NCI-H128 (cell line): ENCODE measurements at regions not wholly inside any gene's neighbourhood (a gene's known extent, or its start where the extent isn't known, plus 50 kb on each side); places are given as distances from the start of the nearest gene placed in this dataset.

Experiments
- DNase-seq: peaks from one replicate; lab custom pipeline; 2025; ENCODE audit not compliant: unreplicated experiment; lab: John Stamatoyannopoulos, UW

GRCh38 chr6:44606504-44606903, 219.0 kb downstream of the CDC5L start:
- no peak for DNase-seq

GRCh38 chr6:44606976-44607375, 219.5 kb downstream of the CDC5L start:
- no peak for DNase-seq

- no peak for DNase-seq
These were observed 220.7 kb downstream of the CDC5L start for GRCh38 chr6:44608175-44608574.

GRCh38 chr6:44609051-44609612, 221.6 kb downstream of the CDC5L start:
- no peak for DNase-seq

- no peak for DNase-seq
These were observed 226.9 kb downstream of the CDC5L start for GRCh38 chr6:44614396-44614795.

- DNase-seq, result no peak
These were observed 228.1 kb downstream of the CDC5L start for GRCh38 chr6:44615621-44616020.

GRCh38 chr6:44617416-44617815, 229.9 kb downstream of the CDC5L start:
- no peak for DNase-seq

- no peak for DNase-seq
These were observed 230.9 kb downstream of the CDC5L start for GRCh38 chr6:44618371-44618770.

- no peak for DNase-seq
These were observed 233.4 kb downstream of the CDC5L start for GRCh38 chr6:44620922-44621321.

GRCh38 chr6:44621846-44622245, 234.3 kb downstream of the CDC5L start:
- no peak for DNase-seq

GRCh38 chr6:44622555-44622954, 235.0 kb downstream of the CDC5L start:
- DNase-seq, result no peak

- no peak for DNase-seq
These were observed 235.4 kb downstream of the CDC5L start for GRCh38 chr6:44622956-44623355.

GRCh38 chr6:44624226-44624625, 236.7 kb downstream of the CDC5L start:
- DNase-seq, result no peak

- DNase-seq, result no peak
These were observed 237.5 kb downstream of the CDC5L start for GRCh38 chr6:44624936-44625573.

GRCh38 chr6:44625996-44626395, 238.5 kb downstream of the CDC5L start:
- no peak for DNase-seq

- DNase-seq, result no peak
These were observed 239.1 kb downstream of the CDC5L start for GRCh38 chr6:44626616-44627015.

GRCh38 chr6:44627091-44627882, 239.8 kb downstream of the CDC5L start:
- no peak for DNase-seq

- no peak for DNase-seq
These were observed 240.4 kb downstream of the CDC5L start for GRCh38 chr6:44627883-44628271.

GRCh38 chr6:44628347-44628746, 240.8 kb downstream of the CDC5L start:
- DNase-seq, result no peak

- DNase-seq, result no peak
These were observed 242.1 kb downstream of the CDC5L start for GRCh38 chr6:44629636-44630035.

- no peak for DNase-seq
These were observed 242.9 kb downstream of the CDC5L start for GRCh38 chr6:44630125-44631028.
